CD1c-positive myeloid dendritic cell (primary cell): ENCODE measurements at regions not wholly inside any gene's neighbourhood (a gene's known extent, or its start where the extent isn't known, plus 50 kb on each side); places are given as distances from the start of the nearest gene placed in this dataset.
A peak's percentile ranks its signal among the peaks of the same experiment; 100 is the strongest.

ENCODE experiments used
- DNase-seq: peaks from one replicate; pipeline ENCODE4 v3.0.0-alpha.2; 2016; ENCODE audit errors: extremely low spot score

DNA sequence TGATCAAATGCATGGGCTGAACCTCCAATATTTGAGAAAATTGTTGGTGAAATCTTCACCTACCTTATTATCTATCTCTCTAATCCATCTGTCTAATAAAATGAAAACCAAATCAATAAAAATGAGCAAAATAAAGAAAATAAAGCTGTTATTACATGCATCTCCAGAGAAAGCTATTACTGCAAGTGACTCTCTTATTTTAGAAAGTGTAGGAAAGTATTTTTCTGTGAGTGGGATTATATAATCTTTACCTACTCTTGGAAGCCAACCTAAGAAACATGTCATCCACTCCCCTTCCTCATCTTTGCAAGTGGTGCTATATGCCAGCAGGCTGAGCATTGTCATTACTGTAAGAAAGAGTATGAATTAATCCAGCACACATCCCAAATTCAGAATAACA lies 191.5 kb upstream of the RFC3 start:
- DNase-seq: no peak

DNA sequence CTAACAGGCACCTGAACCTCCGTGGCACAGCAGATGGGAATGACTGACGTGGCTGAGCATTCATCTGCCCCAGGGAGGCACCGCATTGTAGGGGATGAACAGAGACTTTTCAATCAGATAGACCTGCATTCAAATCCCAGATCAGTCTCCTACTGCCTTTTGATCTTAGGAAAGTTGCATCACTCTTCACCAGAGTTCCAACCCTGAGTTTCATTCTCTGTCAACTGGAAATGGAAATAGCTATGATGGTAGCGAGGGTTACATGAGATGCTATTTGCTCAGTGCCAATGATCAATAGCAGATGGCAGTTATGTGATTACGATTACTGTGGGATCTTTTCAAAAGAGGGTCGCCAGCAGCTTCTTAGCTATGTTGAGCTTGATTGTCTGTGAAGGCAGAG lies 189.3 kb upstream of the RFC3 start:
- no peak for DNase-seq

DNA sequence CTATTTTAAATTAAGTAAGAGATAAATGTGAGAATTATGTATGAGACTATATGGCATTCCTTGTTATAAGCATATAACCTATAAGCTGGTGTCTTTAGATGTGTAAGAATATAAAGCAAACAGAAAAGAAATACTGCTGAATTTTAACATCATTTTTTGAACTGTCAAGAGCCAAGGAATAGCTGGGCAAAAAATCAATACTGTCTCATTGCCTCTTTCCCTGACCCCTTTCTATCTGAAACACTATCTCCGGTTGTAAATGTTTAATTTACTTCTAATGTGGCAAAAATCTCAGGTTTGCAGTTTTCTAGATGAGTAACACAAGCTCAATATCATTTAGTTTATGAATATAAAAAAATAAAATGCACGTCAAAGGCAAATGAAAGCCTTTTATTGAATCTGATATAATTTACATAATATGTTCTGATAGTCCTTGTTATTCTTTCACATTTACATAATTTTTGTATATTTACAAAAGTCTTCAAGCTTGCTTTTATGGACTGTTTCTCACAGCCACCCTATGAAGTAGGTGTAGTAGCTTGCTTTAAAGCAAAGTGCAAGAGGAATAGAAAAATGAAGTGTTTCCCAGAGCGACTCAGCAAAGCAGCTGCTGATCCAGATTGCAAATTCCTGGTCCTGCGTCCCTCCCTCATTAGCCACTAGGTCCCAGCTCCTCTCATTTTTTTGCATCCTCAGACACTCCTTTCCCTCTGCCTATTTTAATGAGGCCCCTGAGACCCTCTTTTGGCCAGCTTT lies 188.2 kb upstream of the RFC3 start:
- no peak for DNase-seq

DNA sequence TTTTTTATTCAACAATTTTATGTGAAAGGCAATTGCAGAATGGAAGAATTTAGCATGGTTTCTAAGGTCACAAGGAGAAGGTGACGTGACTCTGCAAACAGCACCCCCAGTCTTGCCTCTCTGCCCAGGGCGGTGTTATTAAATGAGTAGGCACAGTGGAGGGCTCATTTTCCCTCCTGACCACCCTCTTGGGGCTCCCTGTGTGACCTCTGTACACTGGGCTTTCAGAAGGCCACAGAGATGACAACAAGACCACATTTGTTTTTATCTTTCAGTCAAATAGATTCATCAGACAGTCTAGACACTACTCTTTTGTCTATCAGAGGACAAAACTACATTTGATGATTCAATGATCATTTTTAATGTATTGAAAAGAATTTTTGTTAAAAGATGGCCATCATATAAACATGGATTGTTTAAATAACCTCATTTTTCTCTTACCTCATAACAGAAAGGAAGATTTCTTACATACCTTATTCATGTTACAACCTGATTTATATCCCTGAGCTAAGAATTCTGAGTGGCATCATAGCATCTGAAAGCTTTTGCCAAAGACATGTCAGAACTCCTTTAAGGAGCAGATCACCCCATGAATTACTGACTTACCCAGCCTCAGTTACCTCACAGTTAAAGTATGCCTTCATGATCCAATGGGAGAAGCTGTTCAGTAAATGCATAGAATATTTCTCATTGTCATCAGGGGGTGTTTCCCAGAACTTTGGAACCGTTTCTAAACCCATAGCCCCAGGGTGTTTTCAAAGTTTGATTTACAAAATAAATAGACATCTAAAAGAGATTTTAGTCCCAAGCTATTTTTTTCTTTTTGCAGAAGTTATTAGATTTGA lies 184.0 kb upstream of the RFC3 start:
- no peak for DNase-seq

DNA sequence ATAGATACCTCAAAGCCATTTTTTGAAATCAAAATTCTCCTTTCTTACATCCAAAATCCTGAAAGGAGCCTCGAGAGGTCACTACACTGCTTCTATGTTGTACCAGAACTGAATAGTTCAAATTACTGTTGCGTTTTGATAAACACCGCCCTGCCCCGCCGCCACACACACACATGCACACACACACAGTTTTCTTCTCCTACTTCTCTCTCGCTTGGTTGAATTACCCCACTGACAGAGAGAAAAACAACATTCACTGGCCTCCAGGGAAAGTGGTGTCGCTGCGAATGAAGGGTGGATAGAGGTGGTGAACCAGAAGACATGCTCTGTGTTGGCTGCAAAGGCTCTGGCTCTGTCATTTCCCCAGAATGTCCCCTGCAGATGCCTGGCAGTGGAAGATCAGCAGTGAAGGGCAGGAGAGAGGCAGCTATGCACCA lies 183.4 kb upstream of the RFC3 start:
- DNase-seq: no peak

DNA sequence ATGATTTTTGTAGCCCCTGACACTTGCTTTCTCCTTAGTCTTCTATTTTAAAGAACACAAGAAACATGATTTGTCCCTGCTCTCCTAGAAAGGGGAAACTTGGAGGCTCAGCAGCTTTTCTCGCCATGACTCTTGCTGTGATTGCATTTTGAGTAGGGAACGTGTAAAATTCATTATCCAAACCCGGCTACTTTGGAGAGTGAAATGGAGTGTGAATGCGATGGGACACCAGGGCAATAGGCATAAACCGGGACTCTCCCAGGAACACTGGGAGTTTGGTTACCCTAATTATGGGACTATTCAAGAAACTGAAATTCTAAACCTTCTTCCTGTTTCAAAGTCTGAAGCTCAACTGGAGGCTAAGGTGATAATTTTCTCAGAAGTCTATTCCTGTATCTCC lies 181.7 kb upstream of the RFC3 start:
- DNase-seq: no peak

DNA sequence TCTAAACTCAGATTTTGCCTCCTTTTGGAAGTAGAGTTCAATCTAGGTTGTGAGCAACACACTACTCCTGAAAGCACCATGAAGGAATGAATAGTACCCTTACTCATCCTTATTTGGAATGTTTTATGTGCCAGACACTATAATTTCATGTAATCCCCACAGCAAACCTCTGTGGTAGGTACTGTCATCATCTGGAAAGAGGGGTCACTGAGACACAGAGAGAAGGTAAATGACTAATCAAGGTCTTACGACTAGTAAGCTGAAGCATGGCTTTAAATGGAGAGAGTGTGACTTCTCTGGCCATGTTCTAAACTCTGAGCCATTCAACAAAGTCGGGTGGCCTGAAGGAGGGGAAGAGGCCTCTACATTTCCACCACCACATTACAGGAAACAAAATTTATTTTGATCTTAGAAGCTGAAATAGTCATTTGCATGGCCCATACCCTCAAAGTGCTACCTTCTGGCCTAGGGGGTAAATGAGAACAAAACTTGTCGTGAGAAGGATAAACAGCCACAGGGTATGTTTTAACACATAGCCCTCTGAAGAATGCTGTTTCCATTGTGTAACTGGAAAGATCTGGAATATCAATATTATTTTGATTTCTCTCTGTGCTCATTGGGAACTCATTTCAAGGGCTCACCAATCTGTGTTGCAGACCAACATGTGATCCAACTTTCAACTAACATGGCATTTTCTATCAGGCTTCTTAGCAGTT lies 180.8 kb upstream of the RFC3 start:
- DNase-seq: no peak

DNA sequence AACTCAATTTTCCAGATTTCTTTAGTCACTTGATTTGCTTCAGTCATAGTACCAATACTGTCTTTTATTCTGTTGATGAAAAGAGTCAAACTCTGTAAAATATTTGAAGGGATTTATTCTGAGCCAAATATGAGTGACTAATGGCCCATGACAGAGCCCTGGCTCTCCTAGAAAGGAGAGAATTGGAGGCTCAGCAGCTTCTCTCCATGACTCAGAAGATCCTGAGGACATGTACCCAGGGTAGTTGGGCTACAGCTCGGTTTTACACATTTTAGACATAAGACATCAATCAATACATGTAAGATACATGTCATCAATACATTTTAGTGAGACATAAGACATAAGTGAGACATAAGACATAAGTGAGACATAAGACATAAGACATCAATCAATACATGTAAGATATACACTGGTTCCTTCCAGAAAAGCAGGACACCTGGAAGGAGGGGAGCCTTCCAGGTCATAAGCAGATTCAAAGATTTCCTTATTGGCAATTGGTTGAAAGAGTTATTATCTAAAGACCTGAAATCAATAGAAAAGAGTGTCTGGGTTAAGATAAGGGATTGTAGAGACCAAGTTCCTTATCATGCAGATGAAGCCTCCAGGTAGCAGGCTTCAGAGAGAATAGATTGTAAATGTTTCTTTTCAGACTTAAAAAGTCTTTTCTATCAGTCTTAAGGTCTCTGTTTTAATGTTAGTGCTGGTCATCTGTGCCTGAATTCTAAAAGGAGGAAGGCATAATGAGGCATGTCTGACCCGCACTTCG lies 179.8 kb upstream of the RFC3 start:
- DNase-seq: no peak

DNA sequence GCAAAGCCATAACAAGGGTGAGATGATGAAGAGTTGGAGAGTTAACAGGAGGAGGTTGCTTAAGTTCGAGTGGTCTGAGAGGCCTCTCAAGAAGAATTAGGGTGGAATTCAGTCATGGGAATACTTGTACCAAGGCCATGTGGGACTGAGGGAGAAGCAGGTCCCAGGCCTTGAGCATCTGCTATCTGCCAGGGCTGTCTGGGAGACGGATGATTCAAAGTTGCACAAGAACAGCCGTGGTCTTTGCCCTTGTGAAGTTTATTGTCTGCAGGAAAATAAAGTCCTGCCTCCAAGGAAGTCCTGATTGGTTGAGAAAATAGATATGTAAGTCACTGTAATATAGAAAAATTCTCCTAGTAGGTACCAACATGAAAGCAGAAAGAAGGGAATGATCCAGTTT lies 178.8 kb upstream of the RFC3 start:
- DNase-seq: no peak

DNA sequence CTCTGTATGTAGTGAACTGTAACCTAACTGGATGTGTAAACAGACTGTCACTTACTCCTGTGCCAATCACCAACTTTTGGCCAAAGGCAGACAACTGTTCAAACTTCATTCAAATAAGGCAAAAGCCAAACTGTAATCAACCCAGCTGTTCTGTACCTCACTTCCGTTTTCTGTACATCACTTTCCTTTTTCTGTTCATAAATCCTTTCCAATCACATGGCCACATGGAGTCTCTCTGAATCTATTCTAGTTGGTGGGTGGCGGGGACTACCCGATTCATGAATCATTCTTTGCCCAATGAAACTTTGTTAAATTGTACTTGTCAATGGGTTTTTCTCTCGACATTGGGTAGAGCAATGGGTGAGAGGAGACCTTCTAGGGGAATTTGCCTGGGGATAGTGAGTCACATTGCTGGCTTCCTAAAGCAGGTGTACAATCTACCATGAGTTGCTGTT lies 178.3 kb upstream of the RFC3 start:
- DNase-seq: no peak

DNA sequence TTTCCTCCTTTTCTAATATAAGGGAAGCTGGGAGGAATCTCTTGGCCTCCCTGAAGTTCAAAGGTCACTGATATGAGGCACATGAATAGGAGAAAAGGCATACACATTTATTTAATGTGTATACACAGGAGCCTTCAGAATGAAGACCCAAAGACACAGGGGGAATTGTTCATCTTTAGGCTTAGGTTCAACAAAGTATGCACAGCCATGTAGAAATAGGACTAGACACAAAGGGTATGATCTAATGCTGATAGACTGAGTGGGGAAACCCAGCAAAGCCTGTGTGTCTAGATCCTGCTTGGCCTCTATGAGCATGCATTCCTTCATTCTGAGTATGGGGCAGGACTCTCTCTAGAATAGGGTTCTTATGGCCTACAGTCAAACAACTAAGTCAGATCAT lies 177.1 kb upstream of the RFC3 start:
- DNase-seq: no peak

DNA sequence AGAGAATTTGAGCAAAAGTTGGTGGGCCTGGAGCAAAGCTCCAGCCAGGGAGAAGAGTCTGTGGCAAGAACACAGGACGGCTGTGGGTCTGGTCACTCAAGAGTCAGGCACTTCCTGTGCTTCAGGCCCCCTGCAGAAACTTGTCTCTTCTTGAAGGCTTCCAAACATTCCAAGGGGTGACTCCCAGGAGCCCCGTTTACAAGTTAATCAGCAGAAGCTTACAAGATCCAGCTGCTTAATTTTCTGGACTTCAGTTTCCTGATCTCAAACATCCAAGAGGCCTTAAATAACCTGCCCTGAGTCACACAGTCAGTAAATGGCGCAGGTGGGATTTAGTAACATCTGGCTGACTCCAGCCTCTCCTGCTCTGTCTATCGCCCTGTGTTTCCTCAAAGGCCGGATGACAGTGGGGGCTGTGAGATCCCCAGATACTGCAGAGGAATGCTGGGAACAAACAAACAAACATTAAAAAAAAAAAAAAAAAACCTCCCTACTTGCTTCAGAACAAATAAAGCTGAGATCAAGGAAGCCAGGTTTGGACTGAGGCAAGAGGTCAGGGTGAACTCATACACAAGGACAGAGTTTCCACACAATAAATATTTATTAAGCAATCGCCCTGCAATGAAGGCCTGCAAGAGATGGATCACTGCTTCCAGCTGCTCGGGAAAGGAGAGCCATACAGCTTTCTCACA lies 175.4 kb upstream of the RFC3 start:
- DNase-seq: no peak

DNA sequence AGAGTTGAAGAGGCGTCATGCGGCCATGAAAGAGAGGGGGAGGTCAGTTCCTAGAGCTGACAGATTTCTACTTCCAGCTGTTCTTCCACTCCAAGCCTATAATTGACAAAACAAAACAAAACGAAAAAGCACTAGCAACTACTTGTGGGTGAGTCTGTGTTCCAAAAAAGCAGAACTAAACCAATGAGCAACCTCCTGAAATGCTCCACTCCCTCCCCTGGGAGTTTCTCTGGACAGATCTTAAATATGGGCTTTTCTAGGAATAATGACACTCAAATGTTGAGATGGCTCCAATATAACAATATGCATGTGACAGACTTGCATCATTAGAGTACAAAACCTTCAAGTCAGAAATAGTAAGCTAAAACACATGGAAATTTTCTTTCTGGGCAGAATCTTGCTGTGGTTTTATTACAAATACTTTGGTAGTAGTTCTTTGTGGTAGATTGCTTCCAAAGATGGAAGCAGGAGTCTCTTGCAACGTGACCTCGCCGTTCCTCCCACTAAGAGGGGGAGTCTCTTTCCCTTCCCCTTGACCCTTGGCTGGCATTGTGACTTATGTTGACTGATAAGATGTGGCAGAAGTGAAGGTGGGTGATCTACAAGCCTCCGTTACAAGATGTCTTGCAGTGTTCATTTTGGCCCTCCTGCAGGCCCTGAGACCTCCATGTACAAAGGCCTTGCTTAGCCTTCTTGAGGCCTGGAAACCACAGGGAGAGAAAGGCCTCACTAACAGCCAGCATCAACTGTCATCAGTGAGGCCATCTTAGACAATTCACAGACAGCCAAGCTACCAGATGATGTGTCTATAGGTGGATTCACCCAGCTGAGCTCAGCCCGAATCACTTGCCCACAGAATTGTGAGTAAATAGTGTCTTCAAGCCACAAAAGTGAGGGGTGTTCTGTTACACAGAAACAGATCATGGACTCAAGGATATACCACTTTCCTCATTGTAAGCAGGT lies 173.1 kb upstream of the RFC3 start:
- DNase-seq: peak; percentile 43

DNA sequence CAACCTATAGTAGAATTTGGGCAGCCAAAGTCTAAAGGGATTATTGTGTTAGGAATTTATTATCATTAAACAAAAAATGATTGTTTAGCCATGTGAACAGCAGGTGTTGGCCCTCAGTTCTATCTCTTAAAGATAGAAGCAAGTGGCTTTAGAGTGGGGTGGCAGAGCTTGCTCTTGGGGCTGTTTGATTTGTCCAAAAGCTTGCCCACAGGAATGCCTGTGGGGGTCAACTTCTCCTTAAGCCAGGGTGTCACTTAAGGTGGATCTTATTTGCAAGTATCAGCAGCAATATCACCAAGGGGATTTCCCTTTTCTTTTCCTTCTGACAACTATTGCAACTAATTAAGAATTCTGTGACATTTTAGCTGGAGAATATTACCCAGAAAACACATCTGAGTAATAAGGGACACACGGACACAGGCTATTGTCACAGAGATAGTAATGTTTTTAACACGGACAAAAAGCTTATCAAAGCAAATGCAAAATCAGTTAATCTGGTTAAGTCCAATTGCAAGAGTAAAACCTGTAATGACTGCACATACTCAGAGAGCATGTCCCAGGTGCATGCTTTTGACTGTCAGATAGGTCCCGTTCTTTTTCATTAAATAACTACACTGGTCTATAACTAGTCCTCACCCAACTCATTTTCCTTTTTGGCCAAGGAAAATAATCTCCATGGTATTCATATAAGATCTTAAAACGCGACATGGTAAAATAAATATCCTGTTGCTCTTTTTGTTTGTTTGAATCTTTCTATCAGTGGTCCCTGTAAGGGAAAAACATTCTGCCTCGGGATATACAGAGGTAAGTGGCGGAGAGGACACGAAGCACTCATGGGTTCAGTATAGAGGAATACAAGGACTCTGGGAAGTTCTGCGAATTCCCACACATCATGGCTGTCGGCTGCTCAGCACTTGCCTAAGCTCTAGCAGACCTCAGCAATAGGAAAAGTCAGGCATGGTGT lies 172.1 kb upstream of the RFC3 start:
- DNase-seq: no peak

DNA sequence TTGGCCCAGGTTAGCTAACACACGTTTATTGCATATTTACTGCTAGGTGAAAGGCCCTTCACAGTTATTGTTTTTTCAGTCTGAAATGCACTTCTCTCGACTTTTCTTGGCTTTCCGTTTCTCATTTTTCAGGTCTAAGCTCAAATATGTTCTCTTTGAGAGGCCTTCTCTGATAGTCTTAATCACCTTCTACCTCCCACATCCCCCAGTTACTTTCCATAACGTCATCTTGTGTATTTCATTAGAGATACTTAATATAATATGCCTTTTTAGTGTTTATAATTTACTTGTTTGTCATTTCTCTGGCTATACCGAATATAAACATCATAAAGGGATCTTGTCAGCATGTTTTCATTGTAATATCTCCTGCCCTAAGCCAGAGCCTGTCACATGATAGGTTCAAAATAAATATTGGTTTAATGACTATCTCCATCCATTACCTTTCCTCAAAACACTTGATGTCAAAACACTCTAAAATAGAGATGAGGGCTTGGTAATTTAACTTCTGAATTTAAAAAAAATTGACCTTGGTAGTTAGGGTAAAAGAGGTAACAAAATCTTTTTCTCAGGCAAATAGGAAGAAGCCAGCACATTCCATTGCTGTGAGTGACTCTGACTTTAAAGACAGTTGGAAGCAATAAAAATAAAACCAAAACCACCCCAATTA lies 168.6 kb upstream of the RFC3 start:
- no peak for DNase-seq

DNA sequence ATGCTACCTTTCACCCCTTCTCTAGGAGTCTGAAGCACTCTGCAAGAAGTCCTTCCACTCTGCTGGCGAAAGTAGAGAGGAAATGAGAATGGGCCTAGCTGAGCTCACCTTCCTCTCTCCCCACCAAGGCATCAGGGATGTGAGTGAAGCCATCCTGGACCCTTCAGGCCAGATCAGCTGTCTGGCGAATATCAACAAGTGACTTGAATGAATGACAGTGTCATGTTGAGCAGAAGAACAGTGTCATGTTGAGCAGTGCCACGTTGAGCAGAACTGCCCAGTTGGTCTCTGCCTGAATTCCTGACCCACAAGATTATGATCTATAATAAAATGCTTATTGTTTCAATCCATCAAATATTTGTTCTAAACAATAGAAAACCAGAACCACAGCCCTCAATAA lies 166.2 kb upstream of the RFC3 start:
- DNase-seq: no peak

DNA sequence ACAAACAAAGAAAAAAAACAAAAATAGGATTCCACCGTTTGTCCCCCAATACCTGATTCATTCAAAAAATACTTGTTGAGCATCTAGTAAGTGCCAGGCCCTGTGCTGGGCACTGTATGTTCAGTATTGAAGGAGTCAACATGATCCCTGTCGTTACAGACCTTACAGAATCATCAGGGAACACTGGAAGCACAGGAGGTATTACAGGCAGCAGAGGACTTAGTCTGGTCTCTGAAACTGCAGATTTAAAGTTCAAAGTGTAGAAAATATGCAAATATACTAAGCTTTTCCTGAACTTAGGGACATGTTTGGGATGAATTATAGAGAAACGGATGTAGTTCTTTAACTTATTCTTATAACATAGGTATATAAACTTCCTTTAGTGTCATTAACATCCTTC lies 160.7 kb upstream of the RFC3 start:
- DNase-seq: no peak

DNA sequence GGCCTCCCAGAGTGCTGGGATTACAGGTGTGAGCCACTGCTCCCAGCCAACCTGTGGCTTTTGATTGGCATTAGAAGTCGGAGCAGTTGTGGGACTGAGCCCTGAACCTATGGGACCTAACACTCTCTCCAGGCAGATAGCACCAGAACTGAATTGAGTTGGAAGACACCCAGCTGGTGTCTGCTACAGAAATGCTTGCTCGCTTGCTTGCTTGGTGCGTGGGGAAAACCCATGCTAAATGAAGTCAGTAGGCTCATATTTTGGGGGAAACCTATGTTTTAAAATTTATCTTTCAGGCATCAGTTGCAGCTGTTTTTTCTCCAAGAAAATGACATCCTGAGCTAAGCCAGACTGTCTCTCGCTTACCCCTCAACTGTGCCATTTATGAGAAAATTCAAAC lies 158.5 kb upstream of the RFC3 start:
- DNase-seq: no peak
